ENCODE measurements at regions not wholly inside any gene's neighbourhood (a gene's known extent, or its start where the extent isn't known, plus 50 kb on each side); places are given as distances from the start of the nearest gene placed in this dataset.

DNA sequence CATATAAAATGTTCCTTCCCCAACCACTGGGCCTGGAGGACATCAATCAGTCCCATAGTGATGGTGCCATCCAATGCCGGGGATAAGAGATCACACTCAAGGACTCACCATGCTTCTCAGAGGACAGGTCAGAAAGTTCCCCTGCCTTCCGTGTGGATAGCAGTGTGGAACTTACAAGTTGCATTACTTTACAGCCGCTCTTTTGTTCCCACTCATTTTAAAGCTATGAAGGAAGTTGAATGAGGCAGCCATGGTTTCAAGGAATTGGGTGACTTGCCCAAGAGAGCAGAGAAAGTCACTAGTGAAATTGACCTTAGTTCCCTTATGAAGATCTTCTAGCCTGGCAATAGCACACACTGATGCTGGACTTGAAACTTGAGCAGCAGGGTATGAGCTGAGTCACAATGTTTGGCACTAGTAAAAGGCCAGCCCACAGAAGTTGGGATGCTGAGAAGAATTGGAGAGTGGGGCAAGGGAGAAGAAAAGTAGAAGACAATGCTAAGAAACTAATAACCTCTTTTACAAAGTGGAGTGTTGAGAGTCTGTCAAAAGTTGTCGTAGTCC is 78.7 kb downstream of the CXCL12 start:
- H3K27me3 ChIP-seq = peaks cover 0 to 8% (median 0%) of the 10 kb centered on the region in 4 donors
- peaks cover 5 to 23% (median 8%) of the 10 kb centered on the region in 3 donors for H3K4me1 ChIP-seq
- H3K36me3 ChIP-seq = no peaks in the 10 kb centered on the region
- no peaks in the 10 kb centered on the region for H3K9me3 ChIP-seq
- TF ChIP-seq, protein P1, sequence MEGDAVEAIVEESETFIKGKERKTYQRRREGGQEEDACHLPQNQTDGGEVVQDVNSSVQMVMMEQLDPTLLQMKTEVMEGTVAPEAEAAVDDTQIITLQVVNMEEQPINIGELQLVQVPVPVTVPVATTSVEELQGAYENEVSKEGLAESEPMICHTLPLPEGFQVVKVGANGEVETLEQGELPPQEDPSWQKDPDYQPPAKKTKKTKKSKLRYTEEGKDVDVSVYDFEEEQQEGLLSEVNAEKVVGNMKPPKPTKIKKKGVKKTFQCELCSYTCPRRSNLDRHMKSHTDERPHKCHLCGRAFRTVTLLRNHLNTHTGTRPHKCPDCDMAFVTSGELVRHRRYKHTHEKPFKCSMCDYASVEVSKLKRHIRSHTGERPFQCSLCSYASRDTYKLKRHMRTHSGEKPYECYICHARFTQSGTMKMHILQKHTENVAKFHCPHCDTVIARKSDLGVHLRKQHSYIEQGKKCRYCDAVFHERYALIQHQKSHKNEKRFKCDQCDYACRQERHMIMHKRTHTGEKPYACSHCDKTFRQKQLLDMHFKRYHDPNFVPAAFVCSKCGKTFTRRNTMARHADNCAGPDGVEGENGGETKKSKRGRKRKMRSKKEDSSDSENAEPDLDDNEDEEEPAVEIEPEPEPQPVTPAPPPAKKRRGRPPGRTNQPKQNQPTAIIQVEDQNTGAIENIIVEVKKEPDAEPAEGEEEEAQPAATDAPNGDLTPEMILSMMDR (IDR thresholded peaks at IDR 0.05) = no peak
- no peak for TF ChIP-seq POLR2A (IDR thresholded peaks at IDR 0.05)
- no peak for DNase-seq
- no peak overlapping the region for H3K4me3 ChIP-seq
- no peak overlapping the region for H3K27ac ChIP-seq
- intact Hi-C loops (cut with DNase I) = no loop called here
- WGBS, 2 donors = 47 to 61% methylated on average over 4 of the region's 4 CpGs

DNA sequence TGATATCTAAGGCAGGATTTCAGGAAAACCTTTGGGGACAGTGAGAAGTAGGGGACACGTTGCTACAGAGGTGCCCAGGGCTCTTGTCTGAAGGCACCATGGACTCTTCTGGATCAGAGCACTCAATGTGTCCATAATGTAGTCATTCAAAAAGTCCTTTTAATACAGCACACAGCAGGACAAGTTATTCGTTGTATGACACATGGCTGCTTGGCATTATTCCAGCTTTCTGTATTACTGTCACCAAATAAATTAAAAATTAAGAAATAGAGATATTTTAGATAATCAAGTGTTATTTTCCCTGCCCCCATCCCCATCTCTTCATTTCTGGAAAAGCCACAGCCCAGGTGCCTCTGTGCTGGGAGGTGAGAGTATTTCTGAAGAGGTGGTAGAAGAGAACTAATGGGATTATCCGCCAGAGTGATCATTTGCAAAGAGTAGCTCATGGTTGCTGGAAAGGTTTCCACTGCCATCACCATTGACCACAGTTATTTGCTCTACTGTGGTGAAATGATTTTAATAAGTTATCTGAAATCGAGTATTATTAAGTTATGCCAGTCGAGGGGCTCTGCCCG is 83.0 kb downstream of the CXCL12 start:
- 58 to 60% methylated on average over 6 of the region's 6 CpGs for WGBS, 2 donors
- TF ChIP-seq, protein P1 (IDR thresholded peaks at IDR 0.05) = no peak
- no peak for TF ChIP-seq POLR2A (IDR thresholded peaks at IDR 0.05)
- Histone ChIP-seq H3K36me3 (no peaks in the 10 kb centered on the region), H3K27me3 (peaks cover 0 to 10% (median 0%) of the 10 kb centered on the region in 4 donors), H3K27ac (no peak overlapping the region), H3K4me1 (peaks cover 0 to 18% (median 0%) of the 10 kb centered on the region in 3 donors), H3K4me3 (no peak overlapping the region), H3K9me3 (no peaks in the 10 kb centered on the region)
- DNase-seq = no peak
- intact Hi-C loops (cut with DNase I) = no loop called here

DNA sequence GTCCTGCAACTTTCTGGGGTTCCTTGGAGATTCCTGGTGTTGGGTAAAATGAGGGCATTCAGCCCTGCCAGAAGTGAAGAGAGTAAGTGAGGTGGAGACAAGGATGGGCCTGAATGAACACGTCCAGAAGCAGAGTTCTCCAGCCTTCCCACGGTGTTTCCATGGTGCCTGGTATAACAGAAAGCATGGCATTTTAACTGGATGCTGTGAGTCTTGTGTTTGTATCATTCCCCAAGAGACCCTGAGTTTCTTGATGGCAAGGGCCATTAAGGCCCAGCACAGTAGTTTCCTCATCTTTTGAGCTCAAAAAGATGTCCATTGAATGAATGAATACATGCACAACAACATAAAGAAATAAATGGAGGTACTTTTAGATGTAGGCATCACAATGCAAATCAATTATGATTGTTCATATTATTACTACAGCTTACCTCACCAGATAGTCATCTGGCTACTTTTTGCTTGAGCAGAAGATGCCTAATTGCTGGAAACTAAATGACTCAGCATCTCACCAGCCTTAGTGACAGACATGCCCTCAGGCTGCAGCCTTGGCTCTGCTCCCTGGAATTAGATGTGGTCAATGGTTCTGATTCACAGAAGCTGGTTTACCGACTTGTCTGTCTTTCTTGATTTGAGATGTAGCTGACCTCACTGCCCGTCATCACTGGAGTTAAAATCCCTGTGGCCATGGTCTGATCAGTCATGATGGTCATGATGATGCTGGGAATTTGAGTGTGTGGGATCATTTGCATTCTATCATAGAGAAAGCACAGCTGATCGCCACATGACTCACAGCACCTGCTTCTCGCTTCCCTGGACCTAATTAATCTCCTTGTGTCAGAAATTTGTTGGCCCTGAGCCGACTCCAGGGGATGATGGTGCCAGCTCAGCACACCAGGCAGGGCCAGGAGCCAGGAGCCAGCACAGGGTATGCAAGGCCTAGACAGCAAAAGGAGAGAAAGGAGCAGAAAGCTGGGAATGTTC is 83.9 kb downstream of the CXCL12 start:
- WGBS, 2 donors = 34 to 45% methylated on average over 3 to 7 of the region's 7 CpGs
- no peak overlapping the region for H3K27ac ChIP-seq
- peaks cover 0 to 10% (median 0%) of the 10 kb centered on the region in 4 donors for H3K27me3 ChIP-seq
- peaks cover 0 to 19% (median 0%) of the 10 kb centered on the region in 3 donors for H3K4me1 ChIP-seq
- H3K4me3 ChIP-seq = no peak overlapping the region
- intact Hi-C loops (cut with DNase I) = no loop called here
- DNase-seq = no peak
- no peaks in the 10 kb centered on the region for H3K9me3 ChIP-seq
- no peaks in the 10 kb centered on the region for H3K36me3 ChIP-seq
- TF ChIP-seq, protein P1 (IDR thresholded peaks at IDR 0.05) = no peak
- TF ChIP-seq POLR2A (IDR thresholded peaks at IDR 0.05) = no peak

DNA sequence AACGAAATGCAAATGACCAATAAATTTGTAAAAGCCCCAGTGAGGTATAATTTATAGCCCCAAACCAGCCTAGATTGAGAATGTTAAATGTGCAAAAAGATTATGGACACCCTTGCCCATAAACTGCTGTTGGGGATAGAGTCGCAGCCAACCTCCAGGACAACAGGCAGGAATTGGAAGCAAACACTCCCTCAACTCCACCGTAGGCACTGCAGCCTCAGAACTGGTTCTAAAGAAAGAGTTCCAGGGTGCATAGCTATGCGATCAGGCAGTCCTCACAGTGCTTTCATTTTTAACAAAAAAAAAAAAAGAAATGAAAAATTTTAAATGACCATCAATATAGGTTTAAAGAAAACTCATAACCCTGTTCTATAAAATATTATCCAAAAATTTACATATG is 86.2 kb downstream of the CXCL12 start:
- intact Hi-C loops (cut with DNase I) = no loop called here
- Histone ChIP-seq H3K36me3 (no peaks in the 10 kb centered on the region), H3K27me3 (peaks cover 0 to 24% (median 0%) of the 10 kb centered on the region in 4 donors), H3K4me1 (peaks cover 0 to 32% (median 0%) of the 10 kb centered on the region in 3 donors), H3K27ac (no peak overlapping the region), H3K9me3 (no peaks in the 10 kb centered on the region), H3K4me3 (no peak overlapping the region)
- 82 to 83% methylated on average over 4 of the region's 4 CpGs for WGBS, 2 donors
- TF ChIP-seq POLR2A (IDR thresholded peaks at IDR 0.05) = no peak
- TF ChIP-seq, protein P1 (IDR thresholded peaks at IDR 0.05) = no peak
- DNase-seq = no peak

DNA sequence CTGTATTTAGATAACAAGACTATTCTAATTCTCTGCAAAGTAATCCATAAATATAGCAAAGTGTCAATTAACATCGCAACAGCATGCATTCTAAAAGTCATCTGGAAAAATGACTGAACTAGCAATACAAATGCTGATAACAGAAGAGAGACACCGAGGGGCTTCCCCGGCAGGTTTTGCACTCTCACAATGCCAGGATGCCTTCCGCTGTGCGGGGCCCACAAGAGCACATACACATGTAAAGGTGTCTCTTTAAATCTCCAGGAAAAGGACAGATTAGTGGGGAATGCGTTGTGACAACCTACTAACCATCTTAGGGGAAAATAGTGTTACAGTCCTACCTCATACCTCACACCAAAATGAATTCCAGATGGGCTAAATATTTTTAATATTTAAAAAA is 86.9 kb downstream of the CXCL12 start:
- Histone ChIP-seq H3K4me1 (peaks cover 5 to 39% (median 6%) of the 10 kb centered on the region in 3 donors), H3K36me3 (no peaks in the 10 kb centered on the region), H3K4me3 (no peak overlapping the region), H3K27ac (no peak overlapping the region), H3K27me3 (peaks cover 0 to 31% (median 0%) of the 10 kb centered on the region in 4 donors), H3K9me3 (no peaks in the 10 kb centered on the region)
- TF ChIP-seq POLR2A (IDR thresholded peaks at IDR 0.05) = no peak
- TF ChIP-seq, protein P1 (IDR thresholded peaks at IDR 0.05) = no peak
- intact Hi-C loops (cut with DNase I) = no loop called here
- DNase-seq = no peak
- 82 to 83% methylated on average over 6 of the region's 6 CpGs for WGBS, 2 donors
